ENCODE measurements at regions not wholly inside any gene's neighbourhood (a gene's known extent, or its start where the extent isn't known, plus 50 kb on each side); places are given as distances from the start of the nearest gene placed in this dataset.

DNA sequence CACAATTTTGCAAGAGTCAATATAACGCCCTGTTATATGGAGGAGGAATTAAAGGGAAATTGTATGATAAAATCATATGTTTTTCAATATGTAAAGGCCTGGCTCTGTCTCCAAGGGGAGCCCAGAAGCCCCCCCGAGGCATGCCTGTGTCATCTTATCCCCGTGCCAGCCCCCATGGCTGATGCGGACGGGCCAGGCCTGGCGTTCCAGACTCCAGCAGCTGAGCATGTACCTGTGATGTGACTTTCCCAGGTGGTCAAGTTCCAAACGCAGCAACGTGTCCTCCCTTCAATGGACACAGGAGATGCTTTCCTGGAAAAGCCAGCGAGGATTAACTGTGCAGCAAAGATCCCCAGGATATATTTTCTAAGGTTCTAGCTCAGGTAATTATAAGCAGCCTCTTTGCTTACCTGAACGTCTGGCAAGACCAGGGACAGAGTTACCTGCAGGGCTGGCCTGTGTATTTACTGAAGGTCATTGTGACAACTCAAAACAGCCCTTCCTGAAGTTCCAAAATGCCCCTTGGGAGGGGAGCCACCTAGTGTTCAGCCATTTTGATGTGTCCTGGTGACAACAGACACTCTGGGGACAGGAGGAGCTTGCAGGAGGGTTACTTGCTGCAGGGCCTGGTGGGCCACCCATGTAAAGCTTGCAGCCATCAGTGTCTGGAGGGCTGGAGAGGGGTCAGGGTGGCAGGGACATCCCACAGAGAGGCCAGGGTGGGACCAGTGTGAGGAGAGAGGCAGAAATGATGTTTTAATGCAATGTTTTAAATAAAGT is 53.3 kb upstream of the RNU6ATAC start:
- TF ChIP-seq POLR2A (IDR thresholded peaks at IDR 0.05; ENCODE audit: low read length) (no peak), GATA1 (IDR thresholded peaks at IDR 0.05; ENCODE audit: low read depth, low read length) (no peak)

Measured in erythroblast (primary cell).